Suprapubic skin (tissue), 4 donors: ENCODE measurements at regions not wholly inside any gene's neighbourhood (a gene's known extent, or its start where the extent isn't known, plus 50 kb on each side); places are given as distances from the start of the nearest gene placed in this dataset.

Experiments
- DNase-seq, 2 donors: peaks; one replicate each; pipeline ENCODE4 v3.0.0-alpha.2; 2019; ENCODE audit warnings: low spot score in 2 of 2
- H3K27ac ChIP-seq: fragments of 200-600 bp; sonication (generic); one replicate; pipeline ENCODE4 v1.5.1; 2019
- H3K27me3 ChIP-seq: fragments of 200-600 bp; sonication (generic); one replicate; pipeline ENCODE4 v1.5.1; 2019
- H3K36me3 ChIP-seq: fragments of 200-600 bp; sonication (generic); one replicate; pipeline ENCODE4 v1.5.1; 2019
- H3K4me1 ChIP-seq: fragments of 200-600 bp; sonication (generic); one replicate; pipeline ENCODE4 v1.5.1; 2019
- H3K4me3 ChIP-seq: fragments of 200-600 bp; sonication (generic); one replicate; pipeline ENCODE4 v1.5.1; 2019; ENCODE audit warnings: mild to moderate bottlenecking
- H3K9me3 ChIP-seq: fragments of 200-600 bp; sonication (generic); one replicate; pipeline ENCODE4 v1.5.1; 2019
- EP300 ChIP-seq: sonication (generic); formaldehyde crosslinking; IDR thresholded peaks from one replicate; pipeline ENCODE4 v1.6.1; 2017; ENCODE audit warnings: antibody characterized with exemption
- POLR2A ChIP-seq, 2 donors: fragments of 450-650 bp; IDR thresholded peaks; one replicate each; pipeline ENCODE4 v1.6.1; 2017; ENCODE audit warnings: antibody characterized with exemption in 2 of 2, mild to moderate bottlenecking in 2 of 2, moderate library complexity in 2 of 2
- POLR2AphosphoS5 ChIP-seq, 3 donors: sonication (generic); formaldehyde crosslinking; IDR thresholded peaks; one replicate each; pipeline ENCODE4 v1.6.1; 2017; ENCODE audit warnings: antibody characterized with exemption in 3 of 3
- WGBS: methylation state at CpG from one replicate; pipeline ENCODE4 v1.1.5; 2018; 5-methylcytosine and 5-hydroxymethylcytosine counted together
- TF ChIP-seq, protein P1 (sequence below), 2 donors: fragments of 200-600 bp in 1 of 2; fragments of 450-650 bp in 1 of 2; sonication (generic) in 1 of 2; IDR thresholded peaks; one replicate each; pipeline ENCODE4 v1.5.1; 2016 to 2019; ENCODE audit warnings: antibody characterized with exemption in 2 of 2, mild to moderate bottlenecking in 1 of 2, moderate library complexity in 1 of 2

DNA sequence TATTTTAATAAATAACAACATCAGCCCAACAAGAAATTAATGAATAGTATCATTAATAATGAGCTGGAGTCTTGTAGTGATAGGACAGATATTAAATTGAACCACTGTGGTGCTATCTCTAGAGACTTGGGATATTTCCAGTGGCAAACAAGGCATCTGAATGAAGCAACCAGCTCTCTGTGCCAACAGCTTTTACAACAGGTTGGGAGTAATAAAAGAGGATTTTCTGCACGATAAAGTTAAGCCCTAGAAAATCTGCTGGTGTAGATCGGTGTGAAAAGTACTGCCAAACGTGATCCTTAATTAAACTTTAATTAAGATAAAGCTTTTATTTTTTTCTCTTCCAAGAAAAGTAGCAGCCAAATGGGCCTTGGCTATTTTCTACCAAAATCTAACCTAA, 385.5 kb downstream of the NR4A2 start:
- 55% methylated on average over 3 of the region's 3 CpGs for WGBS
- TF ChIP-seq, protein P1, sequence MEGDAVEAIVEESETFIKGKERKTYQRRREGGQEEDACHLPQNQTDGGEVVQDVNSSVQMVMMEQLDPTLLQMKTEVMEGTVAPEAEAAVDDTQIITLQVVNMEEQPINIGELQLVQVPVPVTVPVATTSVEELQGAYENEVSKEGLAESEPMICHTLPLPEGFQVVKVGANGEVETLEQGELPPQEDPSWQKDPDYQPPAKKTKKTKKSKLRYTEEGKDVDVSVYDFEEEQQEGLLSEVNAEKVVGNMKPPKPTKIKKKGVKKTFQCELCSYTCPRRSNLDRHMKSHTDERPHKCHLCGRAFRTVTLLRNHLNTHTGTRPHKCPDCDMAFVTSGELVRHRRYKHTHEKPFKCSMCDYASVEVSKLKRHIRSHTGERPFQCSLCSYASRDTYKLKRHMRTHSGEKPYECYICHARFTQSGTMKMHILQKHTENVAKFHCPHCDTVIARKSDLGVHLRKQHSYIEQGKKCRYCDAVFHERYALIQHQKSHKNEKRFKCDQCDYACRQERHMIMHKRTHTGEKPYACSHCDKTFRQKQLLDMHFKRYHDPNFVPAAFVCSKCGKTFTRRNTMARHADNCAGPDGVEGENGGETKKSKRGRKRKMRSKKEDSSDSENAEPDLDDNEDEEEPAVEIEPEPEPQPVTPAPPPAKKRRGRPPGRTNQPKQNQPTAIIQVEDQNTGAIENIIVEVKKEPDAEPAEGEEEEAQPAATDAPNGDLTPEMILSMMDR (IDR thresholded peaks at IDR 0.05): no peak
- no peak for TF ChIP-seq POLR2AphosphoS5 (IDR thresholded peaks at IDR 0.05)
- no peak for TF ChIP-seq EP300
- TF ChIP-seq POLR2A (IDR thresholded peaks at IDR 0.05): no peak
- no peaks in the 10 kb centered on the region for H3K27me3 ChIP-seq
- no peaks in the 10 kb centered on the region for H3K9me3 ChIP-seq
- no peak overlapping the region for H3K27ac ChIP-seq
- no peak overlapping the region for H3K4me3 ChIP-seq
- no peaks in the 10 kb centered on the region for H3K4me1 ChIP-seq
- DNase-seq: no peak
- H3K36me3 ChIP-seq: no peaks in the 10 kb centered on the region

DNA sequence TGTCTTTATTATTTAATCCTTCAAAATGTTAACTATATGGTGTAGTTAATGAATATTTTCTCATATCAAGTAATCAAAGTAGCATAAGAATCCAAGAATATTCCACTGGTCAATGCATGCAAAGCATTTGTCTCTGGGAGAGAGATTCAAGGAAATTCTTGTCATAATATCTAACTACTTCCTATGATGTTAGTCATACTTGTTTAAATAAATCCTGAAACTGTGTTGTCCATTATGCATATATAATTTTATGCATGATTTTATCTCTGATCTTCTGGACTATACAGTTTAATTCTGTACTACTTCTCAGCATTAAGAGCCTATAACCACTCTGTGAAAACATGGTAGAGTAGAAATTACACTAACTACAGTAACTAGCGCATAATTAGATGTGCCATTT, 388.3 kb downstream of the NR4A2 start:
- Histone ChIP-seq H3K9me3 (no peaks in the 10 kb centered on the region), H3K27me3 (no peaks in the 10 kb centered on the region), H3K4me3 (no peak overlapping the region), H3K27ac (no peak overlapping the region), H3K4me1 (no peaks in the 10 kb centered on the region), H3K36me3 (no peaks in the 10 kb centered on the region)
- TF ChIP-seq EP300: no peak
- TF ChIP-seq, protein P1 (IDR thresholded peaks at IDR 0.05): no peak
- WGBS: 0% methylated on average over 1 of the region's 1 CpG
- DNase-seq: no peak

DNA sequence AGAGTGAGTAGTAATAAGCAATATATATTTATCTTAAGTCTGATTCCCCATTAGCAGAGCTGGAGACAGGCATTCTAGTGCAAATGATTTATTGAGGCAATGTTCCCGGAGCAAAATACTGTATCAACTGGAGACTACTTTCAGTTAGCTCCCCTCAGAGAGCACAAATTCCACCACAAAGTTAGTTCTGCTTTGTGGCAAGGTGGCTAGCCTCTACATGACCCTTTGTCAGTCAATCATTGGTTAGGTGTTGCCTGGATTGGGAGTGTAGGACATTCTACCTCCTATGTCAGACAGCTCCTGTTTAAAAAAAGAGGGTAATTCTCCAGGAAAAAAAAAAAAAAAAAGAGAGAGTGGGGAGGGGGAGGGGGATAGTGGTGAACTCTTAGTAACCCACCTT, 402.2 kb downstream of the NR4A2 start:
- DNase-seq: no peak
- TF ChIP-seq, protein P1 (IDR thresholded peaks at IDR 0.05): no peak
- TF ChIP-seq POLR2AphosphoS5 (IDR thresholded peaks at IDR 0.05): no peak
- Histone ChIP-seq H3K36me3 (no peaks in the 10 kb centered on the region), H3K4me3 (no peak overlapping the region), H3K4me1 (no peaks in the 10 kb centered on the region), H3K27me3 (no peaks in the 10 kb centered on the region), H3K9me3 (peaks cover 5% of the 10 kb centered on the region), H3K27ac (no peak overlapping the region)
- 54% methylated on average over 1 of the region's 1 CpG for WGBS

DNA sequence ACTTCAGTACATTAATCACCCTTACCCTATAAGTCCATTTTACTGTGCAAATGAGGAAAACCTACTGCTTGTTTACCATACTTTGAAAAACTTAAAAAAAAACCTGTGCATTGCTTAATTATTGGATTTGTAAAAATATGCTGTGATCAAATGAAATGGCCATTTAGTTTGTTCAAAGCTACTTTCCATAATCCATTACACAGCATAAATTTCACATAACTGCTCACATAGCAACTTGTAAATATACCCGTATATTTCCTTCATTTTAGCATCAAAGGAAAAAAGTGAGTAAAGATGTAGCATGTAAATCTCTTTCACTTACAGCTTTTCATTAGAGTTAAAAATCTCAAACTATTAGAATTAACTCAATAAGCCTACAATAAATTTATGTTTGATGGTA, 415.1 kb downstream of the NR4A2 start:
- TF ChIP-seq, protein P1 (IDR thresholded peaks at IDR 0.05): no peak
- TF ChIP-seq POLR2AphosphoS5 (IDR thresholded peaks at IDR 0.05) (no peak), EP300 (no peak), POLR2A (IDR thresholded peaks at IDR 0.05) (no peak)
- H3K27ac ChIP-seq: no peak overlapping the region
- H3K9me3 ChIP-seq: no peaks in the 10 kb centered on the region
- H3K36me3 ChIP-seq: no peaks in the 10 kb centered on the region
- H3K4me3 ChIP-seq: no peak overlapping the region
- no peaks in the 10 kb centered on the region for H3K27me3 ChIP-seq
- H3K4me1 ChIP-seq: no peaks in the 10 kb centered on the region
- WGBS: 65% methylated on average over 1 of the region's 1 CpG
- no peak for DNase-seq

DNA sequence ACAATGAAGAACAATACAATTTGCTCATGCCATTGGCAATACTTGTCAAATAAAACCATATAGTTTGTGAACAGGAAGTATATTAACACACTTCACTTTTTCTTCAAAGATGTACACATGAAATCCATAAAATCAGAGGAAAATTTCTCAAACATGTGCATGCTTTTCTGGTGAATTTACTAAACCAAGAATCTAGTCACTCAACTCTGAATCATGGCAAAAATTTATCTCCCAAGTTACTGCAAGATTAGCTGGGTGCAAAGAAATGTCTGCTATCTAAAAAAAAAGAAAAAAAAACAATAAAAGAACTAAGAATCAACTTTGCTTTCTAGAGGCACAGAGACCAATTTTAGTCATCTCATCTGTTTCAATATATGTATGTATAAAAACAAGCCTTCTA, 419.2 kb downstream of the NR4A2 start:
- DNase-seq: no peak
- Histone ChIP-seq H3K9me3 (no peaks in the 10 kb centered on the region), H3K4me1 (no peaks in the 10 kb centered on the region), H3K27ac (no peak overlapping the region), H3K4me3 (no peak overlapping the region), H3K36me3 (no peaks in the 10 kb centered on the region), H3K27me3 (no peaks in the 10 kb centered on the region)
- TF ChIP-seq POLR2AphosphoS5 (IDR thresholded peaks at IDR 0.05) (no peak), POLR2A (IDR thresholded peaks at IDR 0.05) (no peak), EP300 (no peak)
- TF ChIP-seq, protein P1 (IDR thresholded peaks at IDR 0.05): no peak
